NCI-H526 (cell line): ENCODE measurements at regions not wholly inside any gene's neighbourhood (a gene's known extent, or its start where the extent isn't known, plus 50 kb on each side); places are given as distances from the start of the nearest gene placed in this dataset.
A peak's percentile ranks its signal among the peaks of the same experiment; 100 is the strongest.

ENCODE experiments used
- DNase-seq, 2 experiments: peaks; one replicate each; lab custom pipeline; 2025; lab: John Stamatoyannopoulos, UW

- no peak for DNase-seq
Measured at GRCh38 chr7:41039981-41040380, 662.9 kb downstream of the INHBA start.

- no peak for DNase-seq
Measured at GRCh38 chr7:41039386-41039953, 663.4 kb downstream of the INHBA start.

GRCh38 chr7:41038211-41038610 is 664.7 kb downstream of the INHBA start:
- no peak for DNase-seq

- no peak for DNase-seq
Measured at GRCh38 chr7:41037691-41038090, 665.2 kb downstream of the INHBA start.

- no peak for DNase-seq
Measured at GRCh38 chr7:41035794-41036193, 667.1 kb downstream of the INHBA start.

- DNase-seq, result no peak
Measured at GRCh38 chr7:41033500-41033899, 669.4 kb downstream of the INHBA start.

- no peak for DNase-seq
Measured at GRCh38 chr7:41030673-41031072, 672.2 kb downstream of the INHBA start.

- no peak for DNase-seq
Measured at GRCh38 chr7:41029072-41029499, 673.8 kb downstream of the INHBA start.

GRCh38 chr7:41028580-41028979 is 674.3 kb downstream of the INHBA start:
- no peak for DNase-seq

- no peak for DNase-seq
Measured at GRCh38 chr7:41027428-41028115, 675.3 kb downstream of the INHBA start.

GRCh38 chr7:41024126-41024525 is 678.8 kb downstream of the INHBA start:
- no peak for DNase-seq

GRCh38 chr7:41020056-41020455 is 682.8 kb downstream of the INHBA start:
- no peak for DNase-seq

- DNase-seq, result no peak
Measured at GRCh38 chr7:41013117-41013516, 689.8 kb downstream of the INHBA start.

GRCh38 chr7:41012041-41012440 is 690.8 kb downstream of the INHBA start:
- DNase-seq, result no peak

GRCh38 chr7:41010967-41011366 is 691.9 kb downstream of the INHBA start:
- DNase-seq, result no peak

- no peak for DNase-seq
Measured at GRCh38 chr7:41010418-41010817, 692.5 kb downstream of the INHBA start.

- no peak for DNase-seq
Measured at GRCh38 chr7:41007811-41008210, 695.1 kb downstream of the INHBA start.

- no peak for DNase-seq
Measured at GRCh38 chr7:41007351-41007751, 695.5 kb downstream of the INHBA start.

GRCh38 chr7:41006306-41006995 is 696.4 kb downstream of the INHBA start:
- DNase-seq, result no peak

- no peak for DNase-seq
Measured at GRCh38 chr7:41005374-41005901, 697.5 kb downstream of the INHBA start.

GRCh38 chr7:41003977-41004376 is 698.9 kb downstream of the INHBA start:
- DNase-seq, result no peak

GRCh38 chr7:41003611-41003940 is 699.3 kb downstream of the INHBA start:
- DNase-seq, result peak in 1 of 2 experiments; percentile 85
